ENCODE measurements at regions not wholly inside any gene's neighbourhood (a gene's known extent, or its start where the extent isn't known, plus 50 kb on each side); places are given as distances from the start of the nearest gene placed in this dataset.

- TF ChIP-seq CTCF (IDR thresholded peaks at IDR 0.05; ENCODE audit: control extremely low read depth, extremely low read depth), result no peak
Observed at GRCh38 chr3:118833075-118833474, 201.6 kb downstream of the IGSF11 start.

GRCh38 chr3:118838871-118839270, 195.8 kb downstream of the IGSF11 start:
- ATAC-seq (ENCODE audit: insufficient read depth, low FRiP score) (no peak), DNase-seq (no peak)
- Histone ChIP-seq H3K27ac (ENCODE audit: low read depth in 1 of 2, low read length in 1 of 2) (no peak overlapping the region), H3K4me1 (ENCODE audit: control insufficient read depth in 5 of 5, insufficient read depth in 5 of 5, low read length in 5 of 5) (no peaks in the 10 kb centered on the region), H3K9ac (ENCODE audit: insufficient read depth in 1 of 2, low read length in 2 of 2) (no peak overlapping the region), H3K27me3 (ENCODE audit: control insufficient read depth in 3 of 3, insufficient read depth in 3 of 3, low read length in 2 of 3) (no peaks in the 10 kb centered on the region), H3K4me3 (no peak overlapping the region), H3K36me3 (ENCODE audit: control insufficient read depth in 4 of 4, insufficient read depth in 4 of 4, low read length in 4 of 4) (no peaks in the 10 kb centered on the region), H3K9me3 (ENCODE audit: control insufficient read depth in 4 of 4, insufficient read depth in 3 of 4, low read length in 3 of 4) (peaks cover 3 to 30% (median 19%) of the 10 kb centered on the region in 4 donors)
- 37 to 96% methylated on average over 1 of the region's 1 CpG for WGBS, 2 donors
- TF ChIP-seq CTCF (IDR thresholded peaks at IDR 0.05; ENCODE audit: control extremely low read depth, extremely low read depth), result no peak

More at GRCh38 chr3:118833075-118833474, 201.6 kb downstream of the IGSF11 start:
- Histone ChIP-seq H3K4me1 (ENCODE audit: control insufficient read depth in 5 of 5, insufficient read depth in 5 of 5, low read length in 5 of 5) (no peaks in the 10 kb centered on the region), H3K9ac (ENCODE audit: insufficient read depth in 1 of 2, low read length in 2 of 2) (no peak overlapping the region), H3K9me3 (ENCODE audit: control insufficient read depth in 4 of 4, insufficient read depth in 3 of 4, low read length in 3 of 4) (peaks cover 0 to 4% (median 0%) of the 10 kb centered on the region in 4 donors), H3K36me3 (ENCODE audit: control insufficient read depth in 4 of 4, insufficient read depth in 4 of 4, low read length in 4 of 4) (no peaks in the 10 kb centered on the region), H3K4me3 (no peak overlapping the region), H3K27me3 (ENCODE audit: control insufficient read depth in 3 of 3, insufficient read depth in 3 of 3, low read length in 2 of 3) (no peaks in the 10 kb centered on the region), H3K27ac (ENCODE audit: low read depth in 1 of 2, low read length in 1 of 2) (no peak overlapping the region)
- no peak for ATAC-seq (ENCODE audit: insufficient read depth, low FRiP score)
- peak in 2 of 3 donors; percentile 25 to 46 for DNase-seq
- 47 to 58% methylated on average over 6 of the region's 6 CpGs for WGBS, 2 donors

GRCh38 chr3:118842147-118842863, 192.3 kb downstream of the IGSF11 start:
- ATAC-seq (ENCODE audit: insufficient read depth, low FRiP score), result no peak
- Histone ChIP-seq H3K9me3 (ENCODE audit: control insufficient read depth in 4 of 4, insufficient read depth in 3 of 4, low read length in 3 of 4) (peaks cover 3 to 32% (median 21%) of the 10 kb centered on the region in 4 donors), H3K4me3 (no peak overlapping the region), H3K36me3 (ENCODE audit: control insufficient read depth in 4 of 4, insufficient read depth in 4 of 4, low read length in 4 of 4) (no peaks in the 10 kb centered on the region), H3K27ac (ENCODE audit: low read depth in 1 of 2, low read length in 1 of 2) (no peak overlapping the region), H3K9ac (ENCODE audit: insufficient read depth in 1 of 2, low read length in 2 of 2) (no peak overlapping the region), H3K4me1 (ENCODE audit: control insufficient read depth in 5 of 5, insufficient read depth in 5 of 5, low read length in 5 of 5) (no peaks in the 10 kb centered on the region), H3K27me3 (ENCODE audit: control insufficient read depth in 3 of 3, insufficient read depth in 3 of 3, low read length in 2 of 3) (no peaks in the 10 kb centered on the region)
- peak in 1 of 3 donors; percentile 19 for DNase-seq
- no peak for TF ChIP-seq CTCF (IDR thresholded peaks at IDR 0.05; ENCODE audit: control extremely low read depth, extremely low read depth)
- 94 to 98% methylated on average over 7 of the region's 7 CpGs for WGBS, 2 donors
